ENCODE measurements at regions not wholly inside any gene's neighbourhood (a gene's known extent, or its start where the extent isn't known, plus 50 kb on each side); places are given as distances from the start of the nearest gene placed in this dataset.
A peak's percentile ranks its signal among the peaks of the same experiment; 100 is the strongest.

DNA sequence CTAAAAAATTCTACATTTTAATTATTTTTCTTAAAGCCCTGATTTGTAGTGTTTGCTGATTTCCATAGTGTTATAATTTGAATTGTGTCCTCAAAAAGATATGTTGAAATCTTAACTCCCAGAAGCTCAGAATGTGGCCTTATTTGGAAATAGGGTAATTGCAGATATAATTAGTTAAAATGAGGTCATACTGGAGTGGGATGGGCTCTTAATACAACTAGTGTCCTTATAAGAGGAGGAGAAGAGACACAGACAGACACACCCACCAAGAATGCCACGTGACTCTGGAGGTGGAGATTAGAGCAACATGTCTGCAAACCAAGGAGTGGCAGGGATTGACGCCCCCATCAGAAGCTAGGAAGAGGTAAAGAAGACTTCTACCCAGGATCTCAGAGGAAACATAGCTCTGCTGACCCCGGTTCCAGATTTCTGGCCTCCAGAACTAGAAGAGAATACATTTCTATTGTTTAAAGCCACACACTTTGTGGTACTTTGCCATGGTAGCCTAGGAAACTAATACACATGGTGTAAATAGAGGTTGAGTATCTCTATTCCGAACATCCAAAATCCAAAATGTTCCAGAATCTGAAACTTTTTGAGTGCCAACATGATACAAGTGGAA, 70.5 kb upstream of the IRF2 start:
- Mint-ChIP-seq H3K27me3 (ENCODE audit: unreplicated experiment) (no peaks in the 10 kb centered on the region), H3K4me3 (ENCODE audit: unreplicated experiment) (no peak overlapping the region), H3K36me3 (ENCODE audit: unreplicated experiment) (no peaks in the 10 kb centered on the region), H3K4me1 (ENCODE audit: unreplicated experiment) (peaks cover 15% of the 10 kb centered on the region), H3K9me3 (ENCODE audit: unreplicated experiment) (no peaks in the 10 kb centered on the region), H3K27ac (ENCODE audit: unreplicated experiment) (no peak overlapping the region)
- no peak for TF ChIP-seq CTCF (IDR thresholded peaks at IDR 0.05)
- DNase-seq (ENCODE audit: extremely low spot score, unreplicated experiment): no peak

DNA sequence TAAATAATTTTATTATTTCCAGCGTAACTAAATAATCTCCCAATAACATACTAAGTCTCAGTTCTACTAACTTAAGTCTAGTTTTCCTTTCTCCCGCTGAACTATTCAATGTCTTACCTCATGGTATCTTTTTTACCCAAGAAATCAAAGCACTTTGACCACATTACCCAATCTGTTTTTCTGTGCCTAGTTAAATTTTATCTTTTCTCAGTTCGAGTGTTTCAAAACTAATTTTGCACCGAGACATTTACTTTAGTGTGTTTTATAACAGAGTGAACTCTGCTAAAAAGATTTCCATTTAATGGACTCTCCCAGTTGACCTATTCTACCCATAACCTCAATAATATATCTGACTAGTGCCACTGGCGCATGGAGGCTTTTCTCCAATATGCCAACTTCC, 67.6 kb upstream of the IRF2 start:
- Mint-ChIP-seq H3K9me3 (ENCODE audit: unreplicated experiment) (no peaks in the 10 kb centered on the region), H3K36me3 (ENCODE audit: unreplicated experiment) (no peaks in the 10 kb centered on the region), H3K4me3 (ENCODE audit: unreplicated experiment) (no peak overlapping the region), H3K27ac (ENCODE audit: unreplicated experiment) (no peak overlapping the region), H3K27me3 (ENCODE audit: unreplicated experiment) (no peaks in the 10 kb centered on the region), H3K4me1 (ENCODE audit: unreplicated experiment) (peaks cover 3% of the 10 kb centered on the region)
- TF ChIP-seq CTCF (IDR thresholded peaks at IDR 0.05): no peak
- no peak for DNase-seq (ENCODE audit: extremely low spot score, unreplicated experiment)

GRCh38 chr4:184540307-184540706, 66.0 kb upstream of the IRF2 start:
- H3K4me3 Mint-ChIP-seq (ENCODE audit: unreplicated experiment): no peak overlapping the region
- no peaks in the 10 kb centered on the region for H3K36me3 Mint-ChIP-seq (ENCODE audit: unreplicated experiment)
- H3K27ac Mint-ChIP-seq (ENCODE audit: unreplicated experiment): no peak overlapping the region
- no peak for TF ChIP-seq CTCF (IDR thresholded peaks at IDR 0.05)
- H3K9me3 Mint-ChIP-seq (ENCODE audit: unreplicated experiment): no peaks in the 10 kb centered on the region
- no peaks in the 10 kb centered on the region for H3K27me3 Mint-ChIP-seq (ENCODE audit: unreplicated experiment)
- peaks cover 15% of the 10 kb centered on the region for H3K4me1 Mint-ChIP-seq (ENCODE audit: unreplicated experiment)
- DNase-seq (ENCODE audit: extremely low spot score, unreplicated experiment): no peak

GRCh38 chr4:184538023-184538599, 63.8 kb upstream of the IRF2 start:
- Mint-ChIP-seq H3K9me3 (ENCODE audit: unreplicated experiment) (no peaks in the 10 kb centered on the region), H3K27me3 (ENCODE audit: unreplicated experiment) (no peaks in the 10 kb centered on the region), H3K4me3 (ENCODE audit: unreplicated experiment) (peak overlapping the region; percentile 90), H3K4me1 (ENCODE audit: unreplicated experiment) (peaks cover 33% of the 10 kb centered on the region), H3K36me3 (ENCODE audit: unreplicated experiment) (no peaks in the 10 kb centered on the region), H3K27ac (ENCODE audit: unreplicated experiment) (peak overlapping the region; percentile 97)
- peak; percentile 91 for DNase-seq (ENCODE audit: extremely low spot score, unreplicated experiment)
- TF ChIP-seq CTCF (IDR thresholded peaks at IDR 0.05): peak; percentile 88

DNA sequence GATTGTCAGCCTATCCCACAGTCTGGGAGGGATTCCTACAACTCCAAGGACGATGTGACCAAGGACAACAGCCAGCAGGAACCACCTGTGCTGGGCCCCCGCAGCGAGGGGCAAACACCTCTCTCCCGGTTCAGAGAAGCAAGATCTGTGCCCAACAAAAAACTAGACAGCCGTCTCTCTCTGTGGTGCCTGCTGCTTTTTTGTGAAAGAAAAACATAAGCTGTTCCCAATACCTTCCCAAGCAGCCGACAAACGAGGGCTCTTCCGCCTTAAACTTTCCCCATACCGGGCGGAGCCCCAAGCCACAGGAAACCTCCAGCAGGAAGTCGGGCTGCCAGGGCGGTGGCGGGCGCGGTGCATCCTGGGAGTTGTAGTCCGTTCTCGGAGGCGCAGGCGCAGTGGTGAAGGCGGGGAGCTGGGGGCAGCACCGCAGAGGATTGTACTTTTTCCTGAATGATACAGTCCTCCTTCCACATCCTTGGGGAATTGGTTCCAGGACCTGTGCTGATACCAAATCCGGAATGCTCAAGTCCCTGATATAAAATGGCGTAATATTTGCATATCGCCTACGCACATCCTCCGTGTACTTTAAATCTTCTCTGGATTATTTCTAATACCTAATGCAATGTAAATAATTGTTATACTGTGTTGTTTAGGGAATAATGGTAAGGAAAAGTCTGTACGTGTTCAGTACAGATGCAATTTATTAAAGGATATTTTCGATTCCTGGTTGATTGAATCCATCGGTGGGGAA, 63.1 kb upstream of the IRF2 start:
- no peaks in the 10 kb centered on the region for H3K27me3 Mint-ChIP-seq (ENCODE audit: unreplicated experiment)
- H3K36me3 Mint-ChIP-seq (ENCODE audit: unreplicated experiment): no peaks in the 10 kb centered on the region
- peaks cover 33% of the 10 kb centered on the region for H3K4me1 Mint-ChIP-seq (ENCODE audit: unreplicated experiment)
- no peaks in the 10 kb centered on the region for H3K9me3 Mint-ChIP-seq (ENCODE audit: unreplicated experiment)
- H3K4me3 Mint-ChIP-seq (ENCODE audit: unreplicated experiment): peak overlapping the region; percentile 90
- no peak for TF ChIP-seq CTCF (IDR thresholded peaks at IDR 0.05)
- H3K27ac Mint-ChIP-seq (ENCODE audit: unreplicated experiment): peak overlapping the region; percentile 97
- peak; percentile 99 for DNase-seq (ENCODE audit: extremely low spot score, unreplicated experiment)
